ENCODE measurements at regions not wholly inside any gene's neighbourhood (a gene's known extent, or its start where the extent isn't known, plus 50 kb on each side); places are given as distances from the start of the nearest gene placed in this dataset.

GRCh38 chr10:42997849-42998165 is 79.1 kb upstream of the RET start:
- no peak for TF ChIP-seq L3MBTL2 (conservative IDR thresholded peaks at IDR 0.05)
- no peak for TF ChIP-seq ARNT (IDR thresholded peaks at IDR 0.05)
- TF ChIP-seq BHLHE40 (IDR thresholded peaks at IDR 0.05; ENCODE audit: borderline replicate concordance), result no peak
- TF ChIP-seq ZNF384 (IDR thresholded peaks at IDR 0.05), result no peak
- no peak for TF ChIP-seq TARDBP (IDR thresholded peaks at IDR 0.05)
- no peak for TF ChIP-seq LEF1 (IDR thresholded peaks at IDR 0.05; ENCODE audit: borderline replicate concordance)
- TF ChIP-seq SP1 (IDR thresholded peaks at IDR 0.05), result no peak
- no peak for TF ChIP-seq PKNOX1 (IDR thresholded peaks at IDR 0.05)
- no peak for TF ChIP-seq FOXK2 (IDR thresholded peaks at IDR 0.05)
- no peak for TF ChIP-seq HDGF (IDR thresholded peaks at IDR 0.05; ENCODE audit: borderline replicate concordance)

Measured in HEK293T (cell line).